Esophagus muscularis mucosa (tissue), 4 donors: ENCODE measurements at regions not wholly inside any gene's neighbourhood (a gene's known extent, or its start where the extent isn't known, plus 50 kb on each side); places are given as distances from the start of the nearest gene placed in this dataset.

Experiments used
- EP300 ChIP-seq: sonication (generic); formaldehyde crosslinking; IDR thresholded peaks from one replicate; pipeline ENCODE4 v1.6.1; 2017; ENCODE audit warnings: antibody characterized with exemption
- POLR2A ChIP-seq: fragments of 450-650 bp; IDR thresholded peaks from one replicate; pipeline ENCODE4 v1.6.1; 2017; ENCODE audit warnings: antibody characterized with exemption, moderate library complexity, mild to moderate bottlenecking, low read depth
- POLR2AphosphoS5 ChIP-seq, 2 donors: sonication (generic); formaldehyde crosslinking; IDR thresholded peaks; one replicate each; pipeline ENCODE4 v1.6.1; 2017; ENCODE audit warnings: antibody characterized with exemption in 2 of 2
- TF ChIP-seq, protein P1 (sequence below), 3 experiments: fragments of 200-600 bp in 2 of 3; fragments of 450-650 bp in 1 of 3; sonication (generic) in 2 of 3; IDR thresholded peaks; one replicate each; pipeline ENCODE4 v1.5.1; 2017 to 2019; ENCODE audit warnings: antibody characterized with exemption in 3 of 3, mild to moderate bottlenecking in 2 of 3, moderate library complexity in 1 of 3

DNA sequence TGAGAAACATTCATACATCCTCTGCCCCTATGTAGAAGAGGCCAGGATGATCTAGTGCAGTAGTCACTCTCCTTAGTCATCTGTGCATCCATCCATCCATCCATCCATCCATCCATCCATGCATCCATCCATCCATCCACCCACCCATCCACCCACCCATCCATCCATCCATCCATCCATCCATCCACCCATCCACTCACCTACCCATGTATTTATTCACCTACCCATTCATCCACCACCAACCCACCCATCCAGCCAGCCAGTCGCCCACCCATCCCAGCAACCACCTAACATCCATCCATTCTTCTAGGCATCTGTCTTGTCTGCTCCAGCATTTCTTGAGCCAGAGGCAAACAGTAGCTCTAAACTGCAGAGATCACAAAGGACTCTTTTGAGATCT, 87.1 kb downstream of the MSX2 start:
- TF ChIP-seq POLR2AphosphoS5 (IDR thresholded peaks at IDR 0.05) (no peak), POLR2A (no peak), EP300 (no peak)
- TF ChIP-seq, protein P1, sequence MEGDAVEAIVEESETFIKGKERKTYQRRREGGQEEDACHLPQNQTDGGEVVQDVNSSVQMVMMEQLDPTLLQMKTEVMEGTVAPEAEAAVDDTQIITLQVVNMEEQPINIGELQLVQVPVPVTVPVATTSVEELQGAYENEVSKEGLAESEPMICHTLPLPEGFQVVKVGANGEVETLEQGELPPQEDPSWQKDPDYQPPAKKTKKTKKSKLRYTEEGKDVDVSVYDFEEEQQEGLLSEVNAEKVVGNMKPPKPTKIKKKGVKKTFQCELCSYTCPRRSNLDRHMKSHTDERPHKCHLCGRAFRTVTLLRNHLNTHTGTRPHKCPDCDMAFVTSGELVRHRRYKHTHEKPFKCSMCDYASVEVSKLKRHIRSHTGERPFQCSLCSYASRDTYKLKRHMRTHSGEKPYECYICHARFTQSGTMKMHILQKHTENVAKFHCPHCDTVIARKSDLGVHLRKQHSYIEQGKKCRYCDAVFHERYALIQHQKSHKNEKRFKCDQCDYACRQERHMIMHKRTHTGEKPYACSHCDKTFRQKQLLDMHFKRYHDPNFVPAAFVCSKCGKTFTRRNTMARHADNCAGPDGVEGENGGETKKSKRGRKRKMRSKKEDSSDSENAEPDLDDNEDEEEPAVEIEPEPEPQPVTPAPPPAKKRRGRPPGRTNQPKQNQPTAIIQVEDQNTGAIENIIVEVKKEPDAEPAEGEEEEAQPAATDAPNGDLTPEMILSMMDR (IDR thresholded peaks at IDR 0.05), result no peak
